ENCODE measurements at regions not wholly inside any gene's neighbourhood (a gene's known extent, or its start where the extent isn't known, plus 50 kb on each side); places are given as distances from the start of the nearest gene placed in this dataset.

DNA sequence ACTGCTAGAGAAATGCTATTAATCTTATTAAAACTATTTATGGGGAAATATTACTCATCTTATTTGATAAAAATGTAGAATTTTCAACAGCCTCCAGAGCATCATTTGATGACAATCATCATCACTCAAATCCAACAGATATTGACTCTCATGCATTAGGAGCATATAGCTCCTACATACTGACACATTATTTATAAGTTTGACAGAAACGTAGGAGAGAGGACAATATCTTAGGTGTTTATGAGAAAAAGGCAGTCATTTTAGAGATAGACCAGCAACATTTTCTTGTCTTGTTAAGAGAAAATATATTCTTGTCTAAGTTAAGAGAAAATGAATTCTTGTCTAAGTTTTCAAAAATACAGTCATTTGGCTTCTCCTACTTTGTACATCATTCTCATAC is 2550.2 kb downstream of the PCDH7 start:
- no peak for ATAC-seq
- intact Hi-C loops (cut with DNase I, micrococcal nuclease): no loop called here
- DNase-seq: no peak

GRCh38 chr4:33272722-33273121 is 2552.6 kb downstream of the PCDH7 start:
- intact Hi-C loops (cut with DNase I, micrococcal nuclease): no loop called here
- no peak for ATAC-seq
- DNase-seq: no peak

DNA sequence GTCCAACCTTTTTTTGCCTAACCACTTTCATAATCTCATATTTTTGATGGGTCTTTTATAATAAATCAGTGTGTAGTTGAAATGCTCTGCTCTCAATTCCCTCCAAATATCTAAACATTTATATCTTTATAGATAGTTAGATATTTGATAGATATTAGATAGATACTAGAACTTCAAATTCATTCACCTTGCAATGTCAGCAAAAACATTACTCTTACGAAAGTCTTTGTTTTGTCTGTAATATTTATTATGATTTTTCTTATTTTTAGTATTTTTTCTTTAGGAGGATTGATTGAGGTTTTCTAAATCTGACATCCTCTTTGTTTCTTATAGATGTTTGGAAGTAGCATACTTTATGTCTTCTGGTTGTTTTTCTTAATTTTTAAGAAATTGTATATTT is 2563.6 kb downstream of the PCDH7 start:
- DNase-seq (no peak), ATAC-seq (no peak)
- intact Hi-C loops (cut with DNase I, micrococcal nuclease): no loop called here

- intact Hi-C loops (cut with DNase I, micrococcal nuclease): no loop called here
- no peak for DNase-seq
- no peak for ATAC-seq
Measured at GRCh38 chr4:33296876-33297455, 2576.8 kb downstream of the PCDH7 start.

DNA sequence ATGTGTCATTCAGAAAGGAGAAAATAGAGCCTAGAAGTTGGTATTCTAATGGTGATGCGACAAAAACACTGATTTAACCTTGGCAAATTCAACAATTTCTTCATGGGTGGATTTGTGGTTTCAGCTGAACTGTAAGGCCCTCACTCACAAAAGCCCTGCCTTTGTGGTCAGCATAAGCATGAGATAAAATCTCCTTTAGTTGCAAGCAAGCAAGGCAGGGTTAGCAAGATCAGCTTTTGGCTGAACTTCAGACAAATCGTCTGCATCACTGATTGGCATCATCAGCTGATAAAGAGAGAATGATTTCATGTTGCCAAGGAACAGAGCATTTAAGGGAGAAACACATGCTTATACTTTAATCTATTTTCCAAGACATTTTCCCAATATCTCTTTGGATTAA is 2582.2 kb downstream of the PCDH7 start:
- ATAC-seq: no peak
- no peak for DNase-seq
- intact Hi-C loops (cut with DNase I, micrococcal nuclease): no loop called here

GRCh38 chr4:33306131-33306530 is 2586.0 kb downstream of the PCDH7 start:
- intact Hi-C loops (cut with DNase I, micrococcal nuclease): no loop called here

GRCh38 chr4:33316033-33316432 is 2595.9 kb downstream of the PCDH7 start:
- ATAC-seq: no peak
- no peak for DNase-seq

More at GRCh38 chr4:33306131-33306530, 2586.0 kb downstream of the PCDH7 start:
- DNase-seq: no peak
- ATAC-seq: no peak

GRCh38 chr4:33316578-33316977 is 2596.4 kb downstream of the PCDH7 start:
- no peak for ATAC-seq

More at GRCh38 chr4:33316033-33316432, 2595.9 kb downstream of the PCDH7 start:
- intact Hi-C loops (cut with DNase I, micrococcal nuclease): no loop called here

DNA sequence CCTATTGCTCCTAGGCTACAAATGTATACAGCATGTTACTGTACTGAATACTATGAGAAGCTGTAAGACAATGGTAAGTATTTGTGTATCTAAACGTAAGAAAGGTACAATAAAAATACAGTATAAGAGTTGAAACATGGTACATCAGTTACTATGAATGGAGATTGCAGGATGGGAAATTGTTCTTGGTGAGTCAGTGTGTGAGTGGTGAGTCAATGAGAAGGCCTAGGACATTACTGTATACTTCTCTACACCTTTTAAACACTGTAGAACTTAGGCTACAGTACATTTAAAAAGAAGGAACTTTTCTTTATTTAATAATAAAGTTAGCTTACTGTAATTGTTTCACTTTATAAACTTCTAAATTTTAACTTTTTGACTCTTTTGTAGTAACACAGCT is 2603.2 kb downstream of the PCDH7 start:
- ATAC-seq (no peak), DNase-seq (no peak)
- intact Hi-C loops (cut with DNase I, micrococcal nuclease): no loop called here

More at GRCh38 chr4:33316578-33316977, 2596.4 kb downstream of the PCDH7 start:
- intact Hi-C loops (cut with DNase I, micrococcal nuclease): no loop called here
- DNase-seq: no peak

GRCh38 chr4:33334416-33334815 is 2614.2 kb downstream of the PCDH7 start:
- DNase-seq (no peak), ATAC-seq (no peak)
- intact Hi-C loops (cut with DNase I, micrococcal nuclease): no loop called here

GRCh38 chr4:33339762-33340161 is 2619.6 kb downstream of the PCDH7 start:
- ATAC-seq (no peak), DNase-seq (no peak)
- intact Hi-C loops (cut with DNase I, micrococcal nuclease): no loop called here

GRCh38 chr4:33340168-33340567 is 2620.0 kb downstream of the PCDH7 start:
- intact Hi-C loops (cut with DNase I, micrococcal nuclease): no loop called here
- ATAC-seq: no peak

GRCh38 chr4:33349376-33349775 is 2629.2 kb downstream of the PCDH7 start:
- DNase-seq (no peak), ATAC-seq (no peak)
- intact Hi-C loops (cut with DNase I, micrococcal nuclease): no loop called here

More at GRCh38 chr4:33340168-33340567, 2620.0 kb downstream of the PCDH7 start:
- no peak for DNase-seq

GRCh38 chr4:33357121-33357520 is 2637.0 kb downstream of the PCDH7 start:
- DNase-seq (no peak), ATAC-seq (no peak)
- intact Hi-C loops (cut with DNase I, micrococcal nuclease): no loop called here

GRCh38 chr4:33369446-33369845 is 2649.3 kb downstream of the PCDH7 start:
- intact Hi-C loops (cut with DNase I, micrococcal nuclease): no loop called here
- DNase-seq (no peak), ATAC-seq (no peak)

- intact Hi-C loops (cut with DNase I, micrococcal nuclease): no loop called here
- ATAC-seq (no peak), DNase-seq (no peak)
Measured at GRCh38 chr4:33381816-33382215, 2661.6 kb downstream of the PCDH7 start.

- ATAC-seq (no peak), DNase-seq (no peak)
- intact Hi-C loops (cut with DNase I, micrococcal nuclease): no loop called here
Measured at GRCh38 chr4:33386764-33387163, 2666.6 kb downstream of the PCDH7 start.

DNA sequence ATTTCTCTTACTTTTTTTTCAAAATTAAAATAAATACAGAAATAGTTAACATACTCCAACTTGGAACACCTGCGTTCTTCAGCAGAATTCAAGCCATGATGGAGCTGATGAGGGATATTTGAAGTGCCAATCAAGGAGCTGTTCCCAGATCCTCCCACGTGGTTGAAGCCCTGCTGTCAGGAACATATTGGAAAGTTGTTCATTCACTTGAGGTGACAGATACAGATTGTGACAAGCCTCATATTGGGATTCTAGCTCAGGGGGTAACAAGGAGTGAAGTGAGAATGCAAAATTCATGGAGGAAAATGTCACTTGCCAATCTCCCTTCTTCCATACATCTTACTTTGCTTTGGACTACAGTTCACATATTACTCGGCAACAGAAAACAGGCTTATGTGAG is 2670.8 kb downstream of the PCDH7 start:
- ATAC-seq (no peak), DNase-seq (no peak)
- intact Hi-C loops (cut with DNase I, micrococcal nuclease): no loop called here

DNA sequence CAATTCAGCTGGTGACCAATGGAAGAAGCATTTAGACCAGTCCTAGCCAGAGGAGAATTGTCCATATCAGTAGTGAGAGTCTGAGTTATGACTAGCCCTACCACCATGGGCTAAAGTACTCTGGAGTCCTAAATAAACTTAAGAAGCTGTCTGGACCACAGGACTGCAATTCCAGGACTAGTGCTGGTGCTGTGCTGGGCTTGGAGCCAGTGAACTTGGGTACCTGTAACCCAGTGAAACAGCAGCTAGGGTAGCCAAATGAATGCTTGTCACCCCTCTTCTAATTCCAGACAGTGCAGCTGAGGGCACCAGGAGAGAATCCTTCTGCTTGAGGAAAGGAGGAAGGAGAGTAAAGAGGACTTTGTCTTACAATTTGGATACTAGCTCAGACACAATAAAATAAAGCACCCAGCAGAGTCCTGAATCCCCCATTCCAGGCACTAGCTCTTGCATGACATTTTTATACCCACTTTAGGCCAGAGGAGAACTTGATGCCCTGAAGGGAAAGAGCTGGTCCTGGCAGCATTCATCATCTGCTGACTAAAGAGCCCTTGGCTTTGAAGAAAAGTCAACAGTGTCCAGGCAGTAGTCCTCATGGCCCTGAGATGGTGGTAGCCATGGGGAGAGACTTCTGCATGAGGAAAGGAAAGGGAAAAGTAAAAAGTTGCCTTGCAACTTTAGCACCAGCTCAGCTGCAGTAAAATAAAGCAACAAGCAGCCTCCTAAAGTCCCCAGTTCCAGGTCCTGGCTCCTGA is 2675.7 kb downstream of the PCDH7 start:
- DNase-seq (no peak), ATAC-seq (no peak)
- intact Hi-C loops (cut with DNase I, micrococcal nuclease): no loop called here

DNA sequence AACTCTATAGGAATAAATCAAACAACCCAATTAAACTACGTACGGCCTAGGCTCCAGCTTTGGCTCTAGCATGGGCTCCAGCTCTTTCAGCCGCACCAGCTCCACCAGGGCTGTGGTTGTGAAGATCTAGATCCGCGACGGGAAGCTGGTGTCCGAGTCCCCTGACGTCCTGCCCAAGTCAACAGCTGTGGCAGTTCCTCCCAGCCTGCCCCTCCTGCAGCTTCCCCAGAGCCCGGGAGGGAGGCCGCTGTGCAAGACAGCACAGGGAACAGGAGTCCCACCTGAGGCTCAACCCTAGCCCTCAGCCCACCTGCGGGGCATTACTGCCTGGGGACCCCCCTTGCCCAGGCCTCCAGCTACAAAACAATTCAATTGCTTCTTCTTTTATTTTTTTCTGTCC is 2680.3 kb downstream of the PCDH7 start:
- intact Hi-C loops (cut with DNase I, micrococcal nuclease): no loop called here
- DNase-seq (no peak), ATAC-seq (no peak)

- no peak for DNase-seq
- intact Hi-C loops (cut with DNase I, micrococcal nuclease): no loop called here
- ATAC-seq: no peak
Measured at GRCh38 chr4:33407496-33407895, 2687.3 kb downstream of the PCDH7 start.
